GM23248 (cell line): ENCODE measurements at regions not wholly inside any gene's neighbourhood (a gene's known extent, or its start where the extent isn't known, plus 50 kb on each side); places are given as distances from the start of the nearest gene placed in this dataset.
A peak's percentile ranks its signal among the peaks of the same experiment; 100 is the strongest.

Source experiments
- DNase-seq: peaks from one replicate; pipeline ENCODE4 v3.0.0-alpha.2; 2015
- H2AFZ ChIP-seq: fragments of 200-600 bp; sonication (generic); 2 replicates; pipeline ENCODE4 v1.6.1; 2016; ENCODE audit warnings: antibody characterized with exemption
- H3F3A ChIP-seq: fragments of 200-600 bp; sonication (generic); 2 replicates; pipeline ENCODE4 v1.6.1; 2016; ENCODE audit warnings: mild to moderate bottlenecking, antibody characterized with exemption, mixed run types; ENCODE audit not compliant: insufficient read depth
- H3K27ac ChIP-seq: fragments of 200-600 bp; sonication (generic); 2 replicates; pipeline ENCODE4 v1.5.1; 2016; ENCODE audit warnings: mild to moderate bottlenecking
- H3K27me3 ChIP-seq: fragments of 200-600 bp; sonication (generic); replicated peaks from 2 replicates; pipeline ENCODE4 v1.6.1; 2016; ENCODE audit warnings: mild to moderate bottlenecking; ENCODE audit not compliant: insufficient read depth
- H3K36me3 ChIP-seq: fragments of 200-600 bp; sonication (generic); 2 replicates; pipeline ENCODE4 v1.6.1; 2016; ENCODE audit warnings: low read depth, mild to moderate bottlenecking
- H3K4me1 ChIP-seq: fragments of 200-600 bp; sonication (generic); 2 replicates; pipeline ENCODE4 v1.6.1; 2016; ENCODE audit warnings: mild to moderate bottlenecking; ENCODE audit not compliant: insufficient read depth
- H3K4me2 ChIP-seq: fragments of 200-600 bp; sonication (generic); one replicate; pipeline ENCODE4 v1.6.1; 2016; ENCODE audit warnings: mild to moderate bottlenecking; ENCODE audit not compliant: unreplicated experiment
- H3K4me3 ChIP-seq: fragments of 200-600 bp; sonication (generic); 2 replicates; pipeline ENCODE4 v1.5.1; 2016; ENCODE audit warnings: mild to moderate bottlenecking
- H3K79me2 ChIP-seq: fragments of 200-600 bp; sonication (generic); 2 replicates; pipeline ENCODE4 v1.6.1; 2016; ENCODE audit warnings: mild to moderate bottlenecking; ENCODE audit not compliant: insufficient read depth
- H3K9ac ChIP-seq: fragments of 200-600 bp; sonication (generic); 2 replicates; pipeline ENCODE4 v1.6.1; 2016; ENCODE audit warnings: mild to moderate bottlenecking
- H3K9me2 ChIP-seq: fragments of 200-600 bp; sonication (generic); 2 replicates; pipeline ENCODE4 v1.6.1; 2016; ENCODE audit warnings: mixed run types, mild to moderate bottlenecking, moderate library complexity; ENCODE audit not compliant: insufficient read depth
- H3K9me3 ChIP-seq: fragments of 200-600 bp; sonication (generic); one replicate; pipeline ENCODE4 v1.6.1; 2017; ENCODE audit warnings: low read depth
- H4K20me1 ChIP-seq: fragments of 200-600 bp; sonication (generic); 2 replicates; pipeline ENCODE4 v1.6.0; 2016; ENCODE audit not compliant: insufficient read depth
- EZH2 ChIP-seq: fragments of 200-600 bp; sonication (generic); IDR thresholded peaks from 2 replicates; pipeline ENCODE4 v1.6.1; 2018; ENCODE audit warnings: antibody characterized with exemption, mild to moderate bottlenecking; ENCODE audit not compliant: insufficient read depth, poor library complexity, severe bottlenecking
- EZH2phosphoT487 ChIP-seq: fragments of 200-600 bp; sonication (generic); IDR thresholded peaks from 2 replicates; pipeline ENCODE4 v1.6.1; 2018; ENCODE audit warnings: antibody characterized with exemption, moderate library complexity, mild to moderate bottlenecking, low read depth; ENCODE audit not compliant: insufficient read depth
- WGBS, 2 experiments: methylation state at CpG; one replicate each; pipeline ENCODE4 v1.1.6; 2015 to 2017; ENCODE audit warnings: low lambda C conversion rate in 2 of 2, low coverage in 1 of 2; ENCODE audit errors: missing lambda C conversion rate in 2 of 2; 5-methylcytosine and 5-hydroxymethylcytosine counted together
- in situ Hi-C: fragments of 300-500 bp; cut with MboI; formaldehyde crosslinking; loops from 2 replicates; pipeline ENCODE4 v1.15.0; 2020

- H3K9me2 ChIP-seq = no peaks in the 10 kb centered on the region
- no peaks in the 10 kb centered on the region for H3K79me2 ChIP-seq
- TF ChIP-seq EZH2phosphoT487 (no peak), EZH2 (no peak)
- no peak overlapping the region for H3K9ac ChIP-seq
- H3K27me3 ChIP-seq = no peaks in the 10 kb centered on the region
- no peak overlapping the region for H3K27ac ChIP-seq
- no peak for DNase-seq
- no peak overlapping the region for H2AFZ ChIP-seq
- no peak overlapping the region for H3K4me3 ChIP-seq
- no peaks in the 10 kb centered on the region for H3K9me3 ChIP-seq
- no peaks in the 10 kb centered on the region for H3F3A ChIP-seq
- H3K4me1 ChIP-seq = no peaks in the 10 kb centered on the region
- no peak overlapping the region for H3K4me2 ChIP-seq
- WGBS, 2 experiments = 32 to 37% methylated on average over 5 of the region's 5 CpGs
- no peaks in the 10 kb centered on the region for H3K36me3 ChIP-seq
- in situ Hi-C loops = no loop called here
- H4K20me1 ChIP-seq = no peaks in the 10 kb centered on the region
Measured at GRCh38 chr10:120646738-120647456, 189.9 kb downstream of the PLPP4 start.

- Histone ChIP-seq H4K20me1 (no peaks in the 10 kb centered on the region), H3K9me3 (no peaks in the 10 kb centered on the region), H3K9ac (no peak overlapping the region), H2AFZ (no peak overlapping the region), H3K27ac (no peak overlapping the region), H3F3A (no peaks in the 10 kb centered on the region), H3K4me2 (no peak overlapping the region), H3K4me3 (no peak overlapping the region), H3K79me2 (no peaks in the 10 kb centered on the region), H3K9me2 (no peaks in the 10 kb centered on the region), H3K4me1 (no peaks in the 10 kb centered on the region), H3K36me3 (no peaks in the 10 kb centered on the region), H3K27me3 (no peaks in the 10 kb centered on the region)
- no peak for DNase-seq
- in situ Hi-C loops = no loop called here
- no peak for TF ChIP-seq EZH2
- TF ChIP-seq EZH2phosphoT487 = no peak
- WGBS, 2 experiments = 38 to 39% methylated on average over 7 of the region's 7 CpGs
Measured at GRCh38 chr10:120650705-120651399, 193.8 kb downstream of the PLPP4 start.

- no peak overlapping the region for H3K27ac ChIP-seq
- H3K4me2 ChIP-seq = no peak overlapping the region
- H4K20me1 ChIP-seq = no peaks in the 10 kb centered on the region
- no peak for DNase-seq
- H3F3A ChIP-seq = no peaks in the 10 kb centered on the region
- no peaks in the 10 kb centered on the region for H3K4me1 ChIP-seq
- H3K9me2 ChIP-seq = no peaks in the 10 kb centered on the region
- 34 to 38% methylated on average over 2 of the region's 2 CpGs for WGBS, 2 experiments
- no peak overlapping the region for H3K4me3 ChIP-seq
- H3K9me3 ChIP-seq = no peaks in the 10 kb centered on the region
- H2AFZ ChIP-seq = no peak overlapping the region
- in situ Hi-C loops = no loop called here
- no peaks in the 10 kb centered on the region for H3K79me2 ChIP-seq
- H3K9ac ChIP-seq = no peak overlapping the region
- no peaks in the 10 kb centered on the region for H3K27me3 ChIP-seq
- no peak for TF ChIP-seq EZH2
- TF ChIP-seq EZH2phosphoT487 = no peak
- H3K36me3 ChIP-seq = no peaks in the 10 kb centered on the region
Measured at GRCh38 chr10:120656107-120656506, 195.1 kb upstream of the WDR11 start.

GRCh38 chr10:120657371-120657770, 193.8 kb upstream of the WDR11 start:
- no peaks in the 10 kb centered on the region for H3K9me2 ChIP-seq
- H3K4me3 ChIP-seq = no peak overlapping the region
- H3K27me3 ChIP-seq = no peaks in the 10 kb centered on the region
- H3F3A ChIP-seq = no peaks in the 10 kb centered on the region
- H3K36me3 ChIP-seq = no peaks in the 10 kb centered on the region
- in situ Hi-C loops = no loop called here
- no peak overlapping the region for H3K4me2 ChIP-seq
- no peak for TF ChIP-seq EZH2phosphoT487
- TF ChIP-seq EZH2 = no peak
- no peak overlapping the region for H3K9ac ChIP-seq
- H4K20me1 ChIP-seq = no peaks in the 10 kb centered on the region
- peak; percentile 4 for DNase-seq
- H2AFZ ChIP-seq = no peak overlapping the region
- WGBS, 2 experiments = 5 to 6% methylated on average over 3 of the region's 3 CpGs
- H3K4me1 ChIP-seq = no peaks in the 10 kb centered on the region
- H3K27ac ChIP-seq = no peak overlapping the region
- no peaks in the 10 kb centered on the region for H3K9me3 ChIP-seq
- no peaks in the 10 kb centered on the region for H3K79me2 ChIP-seq
